ENCODE measurements at regions not wholly inside any gene's neighbourhood (a gene's known extent, or its start where the extent isn't known, plus 50 kb on each side); places are given as distances from the start of the nearest gene placed in this dataset.

DNA sequence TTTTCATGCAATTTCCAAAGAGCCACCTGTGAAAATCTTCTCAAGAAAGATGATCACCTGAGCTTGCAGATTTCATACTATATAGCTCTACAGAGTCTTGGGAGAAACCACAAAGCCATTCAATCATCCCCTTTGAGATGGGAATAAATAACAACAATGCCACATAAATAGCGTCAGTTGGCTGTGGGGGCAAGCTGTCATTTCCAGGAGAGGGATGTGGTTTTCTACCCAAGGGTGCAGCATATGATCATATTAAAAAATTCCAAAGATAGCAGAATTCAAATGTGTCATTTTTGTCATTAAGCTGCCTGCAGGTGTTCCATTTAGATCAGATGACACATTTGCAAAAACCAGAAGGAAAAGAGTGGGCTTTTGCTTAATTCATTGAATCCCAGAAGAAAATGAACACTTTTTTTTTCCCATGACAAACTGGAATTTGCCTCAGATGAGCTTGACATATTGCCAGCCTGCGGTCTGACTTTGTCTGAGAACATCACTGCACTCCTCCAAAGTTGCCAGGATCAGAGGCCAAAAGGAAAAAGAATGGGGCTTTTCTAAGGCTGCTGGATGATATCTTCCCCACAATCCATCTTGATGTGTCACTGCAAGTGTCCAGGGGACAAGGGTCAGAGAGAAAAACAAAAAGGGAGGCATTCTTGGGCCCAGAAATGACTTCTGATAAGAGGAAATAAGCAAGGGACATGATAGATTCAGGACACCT is 314.1 kb upstream of the USP25 start:
- Histone ChIP-seq H3K79me2 (ENCODE audit: low read length) (no peaks in the 10 kb centered on the region), H3K4me1 (ENCODE audit: low read length) (no peaks in the 10 kb centered on the region), H3K27me3 (ENCODE audit: low read length) (no peaks in the 10 kb centered on the region), H3K36me3 (ENCODE audit: insufficient read depth, low read length) (no peaks in the 10 kb centered on the region), H3K27ac (ENCODE audit: low read length) (no peak overlapping the region), H3K9me3 (ENCODE audit: low read length) (peaks cover 27% of the 10 kb centered on the region), H3K9ac (ENCODE audit: low read length) (no peak overlapping the region), H2AFZ (ENCODE audit: low read length) (no peak overlapping the region), H3K4me3 (ENCODE audit: low read length) (no peak overlapping the region), H4K20me1 (ENCODE audit: insufficient read depth, low read depth, low read length) (no peaks in the 10 kb centered on the region), H3K9me2 (replicated peaks; ENCODE audit: insufficient read depth, low read length) (no peaks in the 10 kb centered on the region), H3K4me2 (ENCODE audit: low read depth, low read length, poor library complexity, severe bottlenecking) (no peak overlapping the region)
- no peak for DNase-seq

DNA sequence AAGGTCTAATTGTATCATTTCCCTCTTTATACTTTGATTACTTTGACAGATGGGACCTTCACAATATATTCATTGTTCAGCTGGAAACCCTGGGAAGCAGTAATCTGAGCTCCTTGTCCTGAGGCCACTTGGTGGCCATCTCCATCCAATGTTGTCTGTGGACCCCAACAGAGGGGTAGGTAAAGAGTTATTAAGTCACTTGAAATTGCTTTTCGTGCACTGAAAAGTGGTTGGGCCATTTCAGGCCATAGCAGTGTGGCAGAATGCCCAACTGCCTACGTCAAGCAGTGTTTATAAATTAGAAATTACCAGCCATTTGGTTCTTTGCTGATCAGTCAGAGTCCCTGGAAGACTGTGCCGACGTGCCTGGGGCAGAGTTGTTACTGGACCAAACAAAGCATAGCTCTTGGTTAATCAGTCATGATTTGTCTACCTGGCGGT is 308.3 kb upstream of the USP25 start:
- Histone ChIP-seq H3K4me1 (ENCODE audit: low read length) (no peaks in the 10 kb centered on the region), H3K27ac (ENCODE audit: low read length) (no peak overlapping the region), H4K20me1 (ENCODE audit: insufficient read depth, low read depth, low read length) (no peaks in the 10 kb centered on the region), H3K79me2 (ENCODE audit: low read length) (no peaks in the 10 kb centered on the region), H3K4me2 (ENCODE audit: low read depth, low read length, poor library complexity, severe bottlenecking) (no peak overlapping the region), H3K9ac (ENCODE audit: low read length) (no peak overlapping the region), H3K27me3 (ENCODE audit: low read length) (no peaks in the 10 kb centered on the region), H2AFZ (ENCODE audit: low read length) (no peak overlapping the region), H3K9me3 (ENCODE audit: low read length) (peaks cover 8% of the 10 kb centered on the region), H3K36me3 (ENCODE audit: insufficient read depth, low read length) (no peaks in the 10 kb centered on the region), H3K9me2 (replicated peaks; ENCODE audit: insufficient read depth, low read length) (no peaks in the 10 kb centered on the region), H3K4me3 (ENCODE audit: low read length) (no peak overlapping the region)
- DNase-seq = no peak

DNA sequence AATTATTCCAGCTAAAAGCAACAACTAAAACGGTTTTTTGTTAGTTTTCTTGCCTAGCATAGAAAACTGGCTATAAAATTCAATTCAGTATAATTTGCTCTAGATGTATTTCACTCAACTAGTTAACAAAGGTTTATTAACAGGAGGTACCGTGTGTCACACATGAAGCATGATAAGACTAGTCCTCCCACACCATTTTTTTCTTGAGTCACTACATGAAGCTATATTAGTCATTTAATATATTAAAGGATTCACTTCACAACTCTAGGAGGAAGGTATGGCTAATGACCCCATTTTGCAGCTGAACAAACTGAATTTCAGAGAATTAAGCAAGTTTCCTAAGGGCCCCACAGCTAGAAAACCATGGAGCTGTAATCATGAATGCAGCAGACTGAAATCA is 307.8 kb upstream of the USP25 start:
- H4K20me1 ChIP-seq (ENCODE audit: insufficient read depth, low read depth, low read length) = no peaks in the 10 kb centered on the region
- H3K79me2 ChIP-seq (ENCODE audit: low read length) = no peaks in the 10 kb centered on the region
- no peaks in the 10 kb centered on the region for H3K4me1 ChIP-seq (ENCODE audit: low read length)
- H3K9me2 ChIP-seq (replicated peaks; ENCODE audit: insufficient read depth, low read length) = no peaks in the 10 kb centered on the region
- H3K4me3 ChIP-seq (ENCODE audit: low read length) = no peak overlapping the region
- H3K36me3 ChIP-seq (ENCODE audit: insufficient read depth, low read length) = no peaks in the 10 kb centered on the region
- no peak overlapping the region for H3K9ac ChIP-seq (ENCODE audit: low read length)
- no peak overlapping the region for H3K27ac ChIP-seq (ENCODE audit: low read length)
- no peak for DNase-seq
- peaks cover 7% of the 10 kb centered on the region for H3K9me3 ChIP-seq (ENCODE audit: low read length)
- H3K27me3 ChIP-seq (ENCODE audit: low read length) = no peaks in the 10 kb centered on the region
- no peak overlapping the region for H3K4me2 ChIP-seq (ENCODE audit: low read depth, low read length, poor library complexity, severe bottlenecking)
- no peak overlapping the region for H2AFZ ChIP-seq (ENCODE audit: low read length)

DNA sequence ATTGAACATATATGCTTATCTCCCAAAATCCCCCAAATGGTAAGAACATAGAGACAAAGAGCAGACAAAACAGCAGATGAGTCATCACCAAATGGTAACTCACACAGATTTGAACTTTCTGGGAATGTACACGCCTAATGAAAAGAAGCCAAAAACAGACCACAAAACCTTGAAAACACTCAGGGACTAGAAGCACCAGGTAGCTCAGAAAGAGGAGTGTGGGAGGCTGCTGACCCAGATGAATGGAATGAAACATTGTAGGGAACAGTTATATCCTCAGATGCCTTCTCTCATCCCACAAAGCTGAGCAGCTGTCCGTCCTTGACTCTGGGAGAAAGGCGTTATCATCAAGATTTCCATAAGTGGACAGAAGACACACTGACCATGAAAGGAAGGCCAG is 307.0 kb upstream of the USP25 start:
- H3K79me2 ChIP-seq (ENCODE audit: low read length) = no peaks in the 10 kb centered on the region
- no peak for DNase-seq
- H3K4me3 ChIP-seq (ENCODE audit: low read length) = no peak overlapping the region
- peaks cover 6% of the 10 kb centered on the region for H3K9me3 ChIP-seq (ENCODE audit: low read length)
- no peaks in the 10 kb centered on the region for H3K27me3 ChIP-seq (ENCODE audit: low read length)
- H2AFZ ChIP-seq (ENCODE audit: low read length) = no peak overlapping the region
- H3K9me2 ChIP-seq (replicated peaks; ENCODE audit: insufficient read depth, low read length) = no peaks in the 10 kb centered on the region
- H3K4me1 ChIP-seq (ENCODE audit: low read length) = no peaks in the 10 kb centered on the region
- H3K36me3 ChIP-seq (ENCODE audit: insufficient read depth, low read length) = no peaks in the 10 kb centered on the region
- H3K27ac ChIP-seq (ENCODE audit: low read length) = no peak overlapping the region
- no peak overlapping the region for H3K4me2 ChIP-seq (ENCODE audit: low read depth, low read length, poor library complexity, severe bottlenecking)
- H3K9ac ChIP-seq (ENCODE audit: low read length) = no peak overlapping the region
- H4K20me1 ChIP-seq (ENCODE audit: insufficient read depth, low read depth, low read length) = no peaks in the 10 kb centered on the region

DNA sequence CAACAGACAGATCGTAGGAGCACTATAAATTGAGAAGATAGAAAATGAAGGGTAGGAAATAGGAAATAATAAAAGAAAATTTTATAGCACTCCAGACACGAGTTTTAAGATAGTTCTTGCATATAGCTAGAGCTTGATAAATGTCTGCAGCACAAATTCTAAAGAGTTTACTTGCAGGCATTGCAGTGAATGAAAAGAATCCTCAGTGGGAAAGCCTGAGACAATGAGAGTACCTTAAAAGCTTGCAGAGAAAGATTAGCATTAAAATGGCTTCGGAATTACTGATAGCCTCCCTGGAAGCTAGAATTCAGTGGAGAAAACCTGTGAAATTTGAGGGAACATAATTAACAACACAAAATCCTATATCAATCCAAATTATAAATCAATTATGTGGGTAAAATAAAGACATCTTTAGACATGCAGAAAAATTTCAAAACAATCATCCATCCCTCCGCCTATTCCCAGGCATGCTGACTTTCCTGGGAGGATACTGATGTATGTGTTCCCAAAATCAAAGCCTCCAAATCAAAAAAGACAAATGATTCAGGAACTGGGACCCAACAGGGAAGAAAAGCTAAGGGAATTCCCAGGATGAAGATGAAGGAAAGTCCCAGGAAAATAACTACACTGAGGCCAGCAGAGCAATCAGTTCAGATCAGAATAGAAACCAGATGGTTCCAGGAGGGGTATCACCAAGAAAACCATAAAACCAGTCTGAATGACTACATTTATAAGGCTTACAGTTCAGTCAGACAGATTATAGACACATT is 305.9 kb upstream of the USP25 start:
- no peak overlapping the region for H3K9ac ChIP-seq (ENCODE audit: low read length)
- H3K27ac ChIP-seq (ENCODE audit: low read length) = no peak overlapping the region
- no peak overlapping the region for H3K4me2 ChIP-seq (ENCODE audit: low read depth, low read length, poor library complexity, severe bottlenecking)

DNA sequence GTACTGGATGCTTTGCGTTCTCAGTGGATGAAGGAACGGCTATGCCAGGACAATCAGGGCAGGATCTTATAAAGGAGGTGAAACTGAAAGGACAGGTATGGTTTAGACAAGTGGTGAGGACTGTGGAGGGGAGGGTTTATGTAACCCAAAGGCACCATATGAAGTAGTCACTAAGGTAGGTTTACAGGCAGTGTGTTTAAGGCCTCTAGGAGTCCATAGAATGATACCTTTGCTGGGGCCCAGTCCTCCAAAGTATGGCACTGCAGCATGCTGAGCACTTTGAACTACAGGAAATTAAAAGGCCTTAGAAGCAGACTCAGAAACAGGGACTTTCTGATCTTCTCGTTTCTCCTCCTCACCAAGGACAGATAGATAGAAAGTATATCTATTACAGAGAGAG is 304.7 kb upstream of the USP25 start:
- Histone ChIP-seq H3K4me2 (ENCODE audit: low read depth, low read length, poor library complexity, severe bottlenecking) (no peak overlapping the region), H3K27ac (ENCODE audit: low read length) (no peak overlapping the region), H3K79me2 (ENCODE audit: low read length) (no peaks in the 10 kb centered on the region), H3K4me1 (ENCODE audit: low read length) (no peaks in the 10 kb centered on the region), H3K36me3 (ENCODE audit: insufficient read depth, low read length) (no peaks in the 10 kb centered on the region), H3K4me3 (ENCODE audit: low read length) (no peak overlapping the region), H2AFZ (ENCODE audit: low read length) (no peak overlapping the region), H3K9me2 (replicated peaks; ENCODE audit: insufficient read depth, low read length) (no peaks in the 10 kb centered on the region), H4K20me1 (ENCODE audit: insufficient read depth, low read depth, low read length) (no peaks in the 10 kb centered on the region), H3K9ac (ENCODE audit: low read length) (no peak overlapping the region), H3K9me3 (ENCODE audit: low read length) (peaks cover 4% of the 10 kb centered on the region; the same call in 1 of the 2 replicates), H3K27me3 (ENCODE audit: low read length) (no peaks in the 10 kb centered on the region)
- DNase-seq = no peak

More for the DNA sequence above, 305.9 kb upstream of the USP25 start:
- Histone ChIP-seq H3K4me1 (ENCODE audit: low read length) (no peaks in the 10 kb centered on the region), H3K9me3 (ENCODE audit: low read length) (peaks cover 4% of the 10 kb centered on the region; the same call in 1 of the 2 replicates), H3K27me3 (ENCODE audit: low read length) (no peaks in the 10 kb centered on the region), H3K36me3 (ENCODE audit: insufficient read depth, low read length) (no peaks in the 10 kb centered on the region), H4K20me1 (ENCODE audit: insufficient read depth, low read depth, low read length) (no peaks in the 10 kb centered on the region), H2AFZ (ENCODE audit: low read length) (no peak overlapping the region), H3K9me2 (replicated peaks; ENCODE audit: insufficient read depth, low read length) (no peaks in the 10 kb centered on the region), H3K79me2 (ENCODE audit: low read length) (no peaks in the 10 kb centered on the region), H3K4me3 (ENCODE audit: low read length) (no peak overlapping the region)
- DNase-seq = no peak

DNA sequence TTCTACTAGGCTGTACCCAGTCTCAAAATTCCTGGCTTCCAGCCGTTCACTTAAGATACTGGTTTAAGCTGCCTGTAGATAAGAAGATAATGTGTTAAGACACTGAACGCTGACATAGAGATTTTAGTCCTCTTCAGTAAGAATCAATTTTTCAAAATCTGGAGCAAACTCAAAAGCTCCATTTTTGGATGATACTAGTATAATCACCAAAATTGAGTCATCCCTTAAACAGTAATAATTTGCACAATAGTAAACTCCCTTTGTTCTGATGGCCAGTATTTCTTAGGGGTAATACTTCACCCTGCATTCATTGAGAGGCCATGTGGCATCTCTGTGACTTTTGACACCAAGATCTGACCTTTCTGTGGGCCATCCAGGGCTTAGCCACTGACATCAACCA is 299.8 kb upstream of the USP25 start:
- Histone ChIP-seq H3K4me2 (ENCODE audit: low read depth, low read length, poor library complexity, severe bottlenecking) (no peak overlapping the region), H3K27me3 (ENCODE audit: low read length) (no peaks in the 10 kb centered on the region), H4K20me1 (ENCODE audit: insufficient read depth, low read depth, low read length) (no peaks in the 10 kb centered on the region), H3K9me3 (ENCODE audit: low read length) (no peaks in the 10 kb centered on the region; the same call in 1 of the 2 replicates), H3K9me2 (replicated peaks; ENCODE audit: insufficient read depth, low read length) (no peaks in the 10 kb centered on the region), H3K9ac (ENCODE audit: low read length) (no peak overlapping the region), H3K4me3 (ENCODE audit: low read length) (no peak overlapping the region), H3K4me1 (ENCODE audit: low read length) (no peaks in the 10 kb centered on the region), H2AFZ (ENCODE audit: low read length) (no peak overlapping the region), H3K36me3 (ENCODE audit: insufficient read depth, low read length) (no peaks in the 10 kb centered on the region), H3K79me2 (ENCODE audit: low read length) (no peaks in the 10 kb centered on the region), H3K27ac (ENCODE audit: low read length) (no peak overlapping the region)
- no peak for DNase-seq

DNA sequence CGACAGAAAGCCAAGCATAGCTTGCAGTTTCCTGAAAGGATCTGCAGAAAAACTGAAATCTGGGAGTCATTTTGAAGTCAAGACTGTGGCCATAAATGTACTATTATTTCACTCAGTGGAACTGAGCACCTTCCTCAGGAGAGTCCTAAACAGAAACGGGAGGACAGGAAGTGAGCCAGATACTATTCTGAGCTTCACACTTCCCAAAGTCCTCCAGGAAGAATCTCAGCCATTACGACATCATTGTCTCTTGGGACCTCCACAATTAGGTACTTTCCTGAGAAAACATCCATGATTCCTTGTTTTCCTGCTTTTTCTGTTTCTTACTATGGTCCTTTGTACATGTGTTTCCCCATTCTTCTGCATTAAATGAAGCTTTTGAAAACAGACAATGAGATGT is 299.2 kb upstream of the USP25 start:
- H3K9me2 ChIP-seq (replicated peaks; ENCODE audit: insufficient read depth, low read length) = no peaks in the 10 kb centered on the region
- H3K4me3 ChIP-seq (ENCODE audit: low read length) = no peak overlapping the region
- no peaks in the 10 kb centered on the region; the same call in 1 of the 2 replicates for H3K9me3 ChIP-seq (ENCODE audit: low read length)
- H3K4me1 ChIP-seq (ENCODE audit: low read length) = no peaks in the 10 kb centered on the region
- no peaks in the 10 kb centered on the region for H4K20me1 ChIP-seq (ENCODE audit: insufficient read depth, low read depth, low read length)
- no peak overlapping the region for H3K4me2 ChIP-seq (ENCODE audit: low read depth, low read length, poor library complexity, severe bottlenecking)
- no peak for DNase-seq
- H3K36me3 ChIP-seq (ENCODE audit: insufficient read depth, low read length) = no peaks in the 10 kb centered on the region
- no peaks in the 10 kb centered on the region for H3K79me2 ChIP-seq (ENCODE audit: low read length)
- H3K9ac ChIP-seq (ENCODE audit: low read length) = no peak overlapping the region
- no peaks in the 10 kb centered on the region for H3K27me3 ChIP-seq (ENCODE audit: low read length)
- H2AFZ ChIP-seq (ENCODE audit: low read length) = no peak overlapping the region
- H3K27ac ChIP-seq (ENCODE audit: low read length) = no peak overlapping the region

Measured in Karpas-422 (cell line).